NCI-H146 treated with DMSO at 0.1 percent for 48 hours (cell line): ENCODE measurements at regions not wholly inside any gene's neighbourhood (a gene's known extent, or its start where the extent isn't known, plus 50 kb on each side); places are given as distances from the start of the nearest gene placed in this dataset.
"Not testable (repeated sequence)": the region's sequence is repeated elsewhere in the genome, so short reads cannot be mapped to it uniquely, and the experiment has no call there.

Experiments
- DNase-seq: peaks from one replicate; lab custom pipeline; 2025; ENCODE audit not compliant: unreplicated experiment; lab: John Stamatoyannopoulos, UW

DNA sequence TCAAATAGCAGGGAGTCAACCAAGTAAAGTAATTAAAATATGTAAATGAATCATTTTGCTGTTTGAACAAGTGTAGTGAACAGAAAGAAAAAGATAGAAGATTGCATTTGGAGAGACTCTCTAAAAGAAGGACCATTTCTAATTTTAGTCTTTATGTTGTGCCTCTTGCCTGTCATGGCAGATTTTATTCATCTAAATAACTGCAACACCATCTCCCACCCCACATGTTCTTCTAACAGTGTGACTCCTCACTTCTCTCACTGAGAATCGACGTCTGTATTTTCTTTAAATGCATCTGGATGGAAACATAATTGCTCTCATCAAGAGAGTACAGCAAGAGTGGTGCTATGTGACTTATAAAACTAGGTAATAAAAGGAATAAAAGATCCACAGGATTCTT is 439.9 kb upstream of the GBE1 start:
- no peak for DNase-seq

GRCh38 chr3:82198009-82198408 is 436.6 kb upstream of the GBE1 start:
- DNase-seq = no peak

- no peak for DNase-seq
Measured at GRCh38 chr3:82196645-82197044, 435.2 kb upstream of the GBE1 start.

DNA sequence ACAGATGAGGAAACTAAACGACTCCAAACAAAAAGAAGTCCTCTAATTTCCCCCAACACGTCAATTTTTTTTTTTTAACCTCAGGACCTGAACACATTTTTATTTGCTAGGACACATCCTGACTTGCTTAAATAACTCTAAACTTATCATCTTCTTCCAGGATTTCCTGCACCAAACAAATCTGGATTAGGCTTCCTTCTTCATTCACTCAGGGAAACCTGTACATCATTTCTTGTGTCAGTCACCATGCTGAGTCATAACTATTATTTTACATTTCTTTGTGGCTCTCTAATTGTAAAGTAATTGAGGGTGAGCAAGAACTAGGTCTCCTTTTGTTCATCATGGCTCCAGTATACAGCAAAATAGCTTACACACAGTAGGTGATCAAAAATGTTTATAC is 433.4 kb upstream of the GBE1 start:
- DNase-seq = peak; percentile 36

DNA sequence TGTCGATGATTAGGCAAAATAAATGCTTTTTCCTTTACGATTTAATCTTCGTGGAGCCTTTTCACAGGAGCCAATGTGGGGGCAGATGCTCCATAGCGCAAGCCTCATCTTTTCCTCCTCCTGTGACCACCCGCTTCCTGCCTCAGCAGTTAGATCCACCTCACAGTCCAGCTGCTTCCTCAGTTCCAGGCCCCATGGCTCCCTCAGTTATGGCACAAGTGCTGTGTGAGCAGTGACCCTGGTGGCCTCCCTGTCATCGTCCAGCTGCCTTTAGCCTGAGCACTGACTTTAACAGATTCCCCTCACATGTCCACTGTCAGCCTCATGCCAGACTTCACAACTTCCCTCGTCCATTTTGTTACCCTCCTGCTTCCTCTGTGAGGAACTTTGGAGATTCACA is 424.6 kb upstream of the GBE1 start:
- no peak for DNase-seq

GRCh38 chr3:82179291-82179690 is 417.8 kb upstream of the GBE1 start:
- DNase-seq = no peak

- DNase-seq = no peak
Measured at GRCh38 chr3:82178291-82178690, 416.8 kb upstream of the GBE1 start.

- DNase-seq = no peak
Measured at GRCh38 chr3:82177774-82178173, 416.3 kb upstream of the GBE1 start.

GRCh38 chr3:82165266-82165665 is 403.8 kb upstream of the GBE1 start:
- DNase-seq = no peak

- no peak for DNase-seq
Measured at GRCh38 chr3:82163907-82164520, 402.6 kb upstream of the GBE1 start.

GRCh38 chr3:82157952-82158351 is 396.5 kb upstream of the GBE1 start:
- DNase-seq = no peak

DNA sequence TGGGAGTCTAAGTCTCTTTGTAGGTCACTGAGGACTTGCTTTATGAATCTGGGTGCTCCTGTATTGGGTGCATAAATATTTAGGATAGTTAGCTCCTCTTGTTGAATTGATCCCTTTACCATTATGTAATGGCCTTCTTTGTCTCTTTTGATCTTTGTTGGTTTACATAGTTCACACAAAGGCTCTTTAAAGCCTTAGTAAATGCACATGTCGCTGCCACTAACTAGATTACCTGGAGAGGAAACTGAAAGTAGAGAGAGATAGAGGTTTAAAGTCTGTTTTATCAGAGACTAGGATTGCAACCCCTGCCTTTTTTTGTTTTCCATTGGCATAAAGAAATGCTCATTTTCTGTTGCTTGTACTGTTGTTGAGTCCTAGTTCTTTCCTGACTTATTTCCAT is 392.4 kb upstream of the GBE1 start:
- not testable (repeated sequence) for DNase-seq

DNA sequence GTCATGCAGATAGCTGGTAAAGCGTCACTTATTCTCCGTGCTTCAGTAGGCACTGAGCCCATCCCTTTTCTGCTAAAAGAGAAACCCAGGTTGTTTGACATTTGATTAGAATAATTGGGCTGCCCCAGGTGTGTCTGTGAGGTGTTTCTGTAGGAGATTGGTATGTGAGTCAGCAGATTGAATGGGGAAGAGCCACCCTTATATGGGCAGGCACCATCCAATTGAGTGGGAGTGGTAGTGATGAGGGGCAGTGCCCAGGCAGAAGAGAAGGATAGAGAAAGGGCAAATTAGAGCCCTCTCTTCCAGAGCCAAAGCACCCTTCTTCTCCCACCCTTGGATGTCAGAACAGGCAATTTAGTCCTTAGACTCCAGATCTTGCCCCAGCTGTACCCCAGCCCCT is 384.3 kb upstream of the GBE1 start:
- peak; percentile 95 for DNase-seq

DNA sequence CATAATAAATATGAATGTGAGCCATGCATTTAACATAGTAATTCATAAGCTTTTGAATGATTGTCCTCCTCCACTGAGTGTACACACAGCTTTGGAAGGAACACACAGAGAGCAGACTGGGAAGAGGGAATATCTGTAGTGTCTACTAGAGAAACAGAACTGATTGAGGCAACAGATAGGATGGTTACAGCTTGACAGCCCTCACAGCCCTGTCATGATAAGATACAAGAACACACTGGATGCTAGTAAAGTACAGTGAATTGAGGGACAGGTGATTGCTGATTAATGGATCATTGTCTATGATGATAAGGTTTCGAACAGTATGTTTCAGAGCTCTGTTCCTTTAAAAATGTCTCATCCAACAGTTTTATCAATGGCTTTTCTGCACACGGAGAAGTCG is 383.4 kb upstream of the GBE1 start:
- peak; percentile 34 for DNase-seq

- DNase-seq = peak; percentile 76
Measured at GRCh38 chr3:82143661-82144412, 382.4 kb upstream of the GBE1 start.

GRCh38 chr3:82141592-82141991 is 380.1 kb upstream of the GBE1 start:
- DNase-seq = no peak

- no peak for DNase-seq
Measured at GRCh38 chr3:82137861-82138260, 376.4 kb upstream of the GBE1 start.

- no peak for DNase-seq
Measured at GRCh38 chr3:82137050-82137449, 375.6 kb upstream of the GBE1 start.

DNA sequence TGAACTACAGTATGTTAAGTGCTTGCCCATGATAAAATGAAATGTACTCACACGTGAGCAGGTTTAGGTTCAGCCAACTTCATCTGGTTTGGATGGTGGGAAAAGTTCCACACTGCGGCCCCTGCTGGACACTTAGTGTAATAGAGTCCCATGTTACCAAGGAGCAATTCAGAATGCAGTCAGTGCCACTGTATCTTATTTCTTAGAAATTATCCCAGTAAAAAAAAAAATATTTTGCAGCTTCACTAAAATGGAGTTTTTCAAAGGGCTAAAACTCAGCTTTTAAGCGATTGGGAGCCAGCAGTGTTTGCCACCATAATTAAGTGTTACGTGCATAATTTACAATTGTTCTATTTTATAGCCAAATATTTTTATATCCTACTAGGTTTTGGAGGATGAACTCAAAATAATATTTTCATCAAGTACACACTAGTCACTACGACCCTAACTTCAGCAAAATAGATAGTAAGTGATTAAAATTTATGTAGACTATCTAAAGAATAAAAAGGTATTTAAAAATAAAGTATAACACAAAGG is 371.7 kb upstream of the GBE1 start:
- peak; percentile 18 for DNase-seq

- DNase-seq = no peak
Measured at GRCh38 chr3:82132210-82133069, 371.0 kb upstream of the GBE1 start.

DNA sequence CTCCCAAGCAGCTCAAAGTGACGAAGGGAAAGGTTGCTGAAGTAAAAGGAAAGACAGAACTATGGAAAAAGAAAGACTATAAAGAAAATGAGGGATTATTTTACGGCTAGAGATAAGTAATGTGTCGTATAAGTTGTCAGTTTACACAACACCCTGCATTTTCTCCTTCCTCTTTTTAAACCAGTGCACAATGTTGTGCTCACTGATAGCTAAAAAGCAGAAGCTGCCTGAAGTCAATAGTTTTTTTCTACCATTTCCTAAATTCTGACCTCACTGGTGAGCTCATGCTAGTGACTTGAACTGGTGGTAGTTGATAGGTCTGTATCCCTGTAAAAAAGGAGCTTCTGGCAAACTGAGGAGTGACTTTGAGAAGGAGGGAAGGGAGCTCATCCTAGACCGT is 368.6 kb upstream of the GBE1 start:
- DNase-seq = no peak
